ENCODE measurements at regions not wholly inside any gene's neighbourhood (a gene's known extent, or its start where the extent isn't known, plus 50 kb on each side); places are given as distances from the start of the nearest gene placed in this dataset.

GRCh38 chr6:132063204-132063603 is 112.0 kb upstream of the CCN2 start:
- TF ChIP-seq EZH2 (IDR thresholded peaks at IDR 0.05) (no peak), POLR2AphosphoS5 (IDR thresholded peaks at IDR 0.05; ENCODE audit: borderline replicate concordance, low read depth, low read length) (no peak), FOXP2 (optimal IDR thresholded peaks at IDR 0.05; ENCODE audit: control extremely low read depth, extremely low read length, insufficient read depth) (no peak)
